Prostate gland (tissue), 2 donors: ENCODE measurements at regions not wholly inside any gene's neighbourhood (a gene's known extent, or its start where the extent isn't known, plus 50 kb on each side); places are given as distances from the start of the nearest gene placed in this dataset.

Experiments
- DNase-seq: peaks from one replicate; pipeline ENCODE4 v3.0.0-alpha.2; 2019; ENCODE audit warnings: low spot score
- H3K27ac ChIP-seq, 2 donors: fragments of 200-600 bp; sonication (generic); 2 replicates each; pipeline ENCODE4 v1.5.1; 2017 to 2019
- H3K27me3 ChIP-seq: fragments of 200-600 bp; sonication (generic); replicated peaks from 2 replicates; pipeline ENCODE4 v1.5.1; 2019; ENCODE audit not compliant: insufficient read depth
- H3K36me3 ChIP-seq, 2 donors: fragments of 200-600 bp; sonication (generic); 1 replicate in 1 of 2; 2 replicates in 1 of 2; pipeline versions ENCODE4 v1.5.1 to v1.8.1; 2017 to 2019
- H3K4me1 ChIP-seq: fragments of 200-600 bp; sonication (generic); replicated peaks from 2 replicates; pipeline ENCODE4 v1.5.1; 2019
- H3K4me3 ChIP-seq, 2 donors: fragments of 200-600 bp; sonication (generic); 2 replicates each; pipeline ENCODE4 v1.5.1; 2017 to 2019
- H3K9me3 ChIP-seq: fragments of 200-600 bp; sonication (generic); 2 replicates; pipeline ENCODE4 v1.5.1; 2017
- CTCF ChIP-seq, 4 experiments: fragments of 200-600 bp in 2 of 4; fragments of 450-650 bp in 2 of 4; sonication (generic) in 2 of 4; IDR thresholded peaks; 1 replicate in 3 of 4; 2 replicates in 1 of 4; pipeline ENCODE4 v1.5.1; 2016 to 2019; ENCODE audit warnings: antibody characterized with exemption in 4 of 4, mild to moderate bottlenecking in 2 of 4, moderate library complexity in 2 of 4
- POLR2A ChIP-seq: fragments of 450-650 bp; IDR thresholded peaks from one replicate; pipeline ENCODE4 v1.6.1; 2016; ENCODE audit warnings: antibody characterized with exemption, mild to moderate bottlenecking
- POLR2AphosphoS5 ChIP-seq: sonication (generic); formaldehyde crosslinking; IDR thresholded peaks from one replicate; pipeline ENCODE4 v1.6.1; 2017; ENCODE audit warnings: antibody characterized with exemption
- WGBS: methylation state at CpG from one replicate; pipeline ENCODE4 v1.1.5; 2018; 5-methylcytosine and 5-hydroxymethylcytosine counted together
- intact Hi-C: fragments of 100-400 bp; cut with DNase I; formaldehyde crosslinking; loops from one replicate; pipeline ENCODE4 v1.14.2; 2022

DNA sequence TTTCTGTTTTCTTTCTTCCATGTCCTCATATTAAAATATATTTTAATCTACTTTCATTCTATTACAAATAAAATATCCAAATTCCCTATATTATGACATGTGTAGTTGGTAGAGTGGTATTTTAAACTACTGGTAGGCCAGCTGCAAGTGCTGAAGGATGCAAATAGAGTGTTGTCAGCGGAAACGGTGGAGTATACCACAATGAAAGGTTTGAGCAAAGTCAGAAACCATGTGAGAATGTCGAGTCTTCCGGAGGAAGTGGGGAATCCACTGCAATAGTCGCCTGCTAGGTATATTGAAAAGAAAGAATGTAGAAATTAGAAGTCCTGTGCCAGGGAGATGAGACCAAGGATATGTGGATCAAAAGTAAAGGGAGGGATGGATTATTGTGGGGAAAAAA is 373.9 kb downstream of the DSEL start:
- no peaks in the 10 kb centered on the region for H3K27me3 ChIP-seq
- no peak for DNase-seq
- no peak overlapping the region for H3K27ac ChIP-seq
- intact Hi-C loops, result no loop called here
- no peaks in the 10 kb centered on the region for H3K36me3 ChIP-seq
- H3K4me1 ChIP-seq, result no peaks in the 10 kb centered on the region
- no peak for TF ChIP-seq POLR2AphosphoS5
- no peak for TF ChIP-seq CTCF (IDR thresholded peaks at IDR 0.05)
- TF ChIP-seq POLR2A, result no peak
- no peaks in the 10 kb centered on the region for H3K9me3 ChIP-seq
- H3K4me3 ChIP-seq, result no peak overlapping the region
- WGBS, result 87% methylated on average over 5 of the region's 5 CpGs

DNA sequence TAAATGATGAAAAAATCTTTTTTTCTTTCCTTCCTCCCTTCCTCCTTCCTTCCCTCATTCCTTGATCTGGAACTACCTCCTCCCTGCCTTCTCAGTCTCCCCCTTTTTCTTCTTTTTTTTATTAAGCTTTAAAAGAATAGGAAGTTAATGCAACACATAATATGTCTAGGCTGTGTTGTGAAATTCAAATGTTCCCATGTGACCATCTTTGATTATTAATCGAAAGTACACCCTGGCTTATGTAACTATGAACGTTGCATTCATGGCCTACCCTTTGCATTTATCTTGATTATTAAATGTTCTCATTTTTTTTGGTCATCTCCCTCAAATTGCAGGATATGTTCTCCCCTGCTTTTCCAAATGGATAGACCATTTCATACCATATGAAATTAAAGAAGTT is 376.0 kb downstream of the DSEL start:
- intact Hi-C loops, result no loop called here

DNA sequence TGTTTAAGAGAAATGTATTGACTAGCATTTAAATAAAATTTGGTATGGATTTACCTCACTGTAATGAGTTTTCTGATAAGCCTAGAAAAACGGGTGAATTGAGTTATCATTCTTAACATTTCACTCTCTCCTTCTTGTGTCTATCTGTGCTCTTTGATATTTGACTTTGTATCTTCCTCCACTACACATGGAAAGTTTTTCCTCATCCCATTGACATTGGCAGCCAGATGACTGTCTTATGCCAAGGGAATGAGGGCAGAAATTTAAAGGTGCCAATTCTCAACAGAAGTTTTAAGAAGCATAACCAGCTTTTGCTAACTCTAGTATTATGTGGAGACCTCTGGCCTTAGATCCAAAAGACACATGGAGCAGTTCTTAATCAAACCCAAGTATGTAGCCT is 376.6 kb downstream of the DSEL start:
- no peaks in the 10 kb centered on the region for H3K36me3 ChIP-seq
- H3K4me1 ChIP-seq, result no peaks in the 10 kb centered on the region
- intact Hi-C loops, result no loop called here
- no peaks in the 10 kb centered on the region for H3K27me3 ChIP-seq
- TF ChIP-seq CTCF (IDR thresholded peaks at IDR 0.05) (no peak), POLR2A (no peak), POLR2AphosphoS5 (no peak)
- WGBS, result 63% methylated on average over 1 of the region's 1 CpG
- no peak overlapping the region for H3K4me3 ChIP-seq
- DNase-seq, result no peak
- H3K27ac ChIP-seq, result no peak overlapping the region
- H3K9me3 ChIP-seq, result no peaks in the 10 kb centered on the region

More for the DNA sequence above, 376.0 kb downstream of the DSEL start:
- WGBS, result 90% methylated on average over 2 of the region's 2 CpGs
- Histone ChIP-seq H3K4me1 (no peaks in the 10 kb centered on the region), H3K36me3 (no peaks in the 10 kb centered on the region), H3K27me3 (no peaks in the 10 kb centered on the region), H3K9me3 (no peaks in the 10 kb centered on the region), H3K4me3 (no peak overlapping the region), H3K27ac (no peak overlapping the region)
- no peak for TF ChIP-seq POLR2AphosphoS5
- TF ChIP-seq CTCF (IDR thresholded peaks at IDR 0.05), result no peak
- TF ChIP-seq POLR2A, result no peak
- DNase-seq, result no peak

- DNase-seq, result no peak
- TF ChIP-seq POLR2A, result no peak
- no peak for TF ChIP-seq POLR2AphosphoS5
- Histone ChIP-seq H3K36me3 (no peaks in the 10 kb centered on the region), H3K4me3 (no peak overlapping the region), H3K4me1 (no peaks in the 10 kb centered on the region), H3K27ac (no peak overlapping the region), H3K9me3 (no peaks in the 10 kb centered on the region), H3K27me3 (no peaks in the 10 kb centered on the region)
- WGBS, result 65% methylated on average over 4 of the region's 4 CpGs
- intact Hi-C loops, result no loop called here
Measured at GRCh38 chr18:67135981-67136380, 380.5 kb downstream of the DSEL start.

DNA sequence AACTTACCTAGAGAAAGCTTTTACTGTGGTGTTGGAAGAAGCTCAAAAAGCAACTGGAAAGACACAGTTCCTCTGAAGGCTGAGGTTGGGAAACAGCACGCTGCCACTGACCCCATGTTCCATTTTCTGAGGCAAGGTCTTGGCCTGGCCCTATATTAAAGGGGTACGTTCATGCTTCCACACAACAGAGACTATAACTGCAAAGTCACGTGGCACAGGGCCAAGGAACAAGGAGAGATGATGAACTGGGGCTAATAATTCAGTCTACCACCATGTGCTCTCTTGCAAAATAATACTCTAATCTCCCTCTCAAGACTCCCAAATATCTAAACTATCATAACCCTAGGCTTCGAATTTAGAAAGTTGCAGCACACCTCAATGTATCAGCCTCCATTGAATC is 381.6 kb downstream of the DSEL start:
- intact Hi-C loops, result no loop called here
- Histone ChIP-seq H3K9me3 (no peaks in the 10 kb centered on the region), H3K4me3 (no peak overlapping the region), H3K27me3 (no peaks in the 10 kb centered on the region), H3K27ac (no peak overlapping the region), H3K4me1 (no peaks in the 10 kb centered on the region), H3K36me3 (no peaks in the 10 kb centered on the region)
- no peak for DNase-seq
- 66% methylated on average over 4 of the region's 4 CpGs for WGBS
- TF ChIP-seq CTCF (IDR thresholded peaks at IDR 0.05), result no peak
- no peak for TF ChIP-seq POLR2A
- no peak for TF ChIP-seq POLR2AphosphoS5
